HG03139 (cell line): ENCODE measurements at regions not wholly inside any gene's neighbourhood (a gene's known extent, or its start where the extent isn't known, plus 50 kb on each side); places are given as distances from the start of the nearest gene placed in this dataset.
"Not testable (repeated sequence)": the region's sequence is repeated elsewhere in the genome, so short reads cannot be mapped to it uniquely, and the experiment has no call there.

Source experiments
- ATAC-seq: cut with Tn5 transposase; IDR thresholded peaks from one replicate; pipeline ENCODE4 v1.9.1; 2021; ENCODE audit not compliant: unreplicated experiment

DNA sequence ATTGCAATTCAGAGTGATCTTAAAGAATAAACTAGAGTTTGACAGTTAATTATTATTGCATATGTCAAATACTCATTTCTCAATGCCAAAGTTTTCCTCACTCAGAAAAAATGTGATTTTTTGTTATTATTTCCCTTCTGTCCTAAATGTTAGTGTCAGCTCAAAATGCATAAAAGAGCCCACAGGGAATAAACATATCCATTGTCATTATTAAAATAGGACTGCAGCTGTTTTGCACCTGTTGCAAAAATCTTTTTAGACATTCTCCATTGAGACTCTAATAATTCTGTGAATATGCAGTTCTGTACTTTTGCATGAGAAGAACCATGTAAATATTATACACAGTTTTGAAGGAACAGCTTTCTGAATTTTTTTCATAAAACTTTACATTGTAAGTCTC lies 540.0 kb upstream of the SLC39A10 start:
- no peak for ATAC-seq

DNA sequence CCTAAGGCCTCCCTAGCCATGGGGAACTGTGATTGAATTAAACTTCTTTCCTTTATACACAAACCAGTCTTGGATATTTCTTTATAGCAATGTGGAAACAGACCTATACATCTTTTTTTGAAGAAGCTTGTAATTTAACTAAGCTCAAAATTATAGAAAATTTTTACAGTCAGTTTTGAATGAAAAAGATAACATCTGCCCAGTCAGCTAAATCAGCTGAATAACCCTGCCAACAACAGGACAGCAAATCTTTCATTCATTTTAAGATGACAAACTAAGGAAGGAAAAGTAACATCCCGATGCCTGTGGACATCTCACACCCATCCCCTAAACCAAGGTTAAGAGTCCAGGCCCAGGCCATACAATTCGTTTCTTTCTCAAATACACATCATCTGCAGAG lies 541.3 kb upstream of the SLC39A10 start:
- no peak for ATAC-seq

DNA sequence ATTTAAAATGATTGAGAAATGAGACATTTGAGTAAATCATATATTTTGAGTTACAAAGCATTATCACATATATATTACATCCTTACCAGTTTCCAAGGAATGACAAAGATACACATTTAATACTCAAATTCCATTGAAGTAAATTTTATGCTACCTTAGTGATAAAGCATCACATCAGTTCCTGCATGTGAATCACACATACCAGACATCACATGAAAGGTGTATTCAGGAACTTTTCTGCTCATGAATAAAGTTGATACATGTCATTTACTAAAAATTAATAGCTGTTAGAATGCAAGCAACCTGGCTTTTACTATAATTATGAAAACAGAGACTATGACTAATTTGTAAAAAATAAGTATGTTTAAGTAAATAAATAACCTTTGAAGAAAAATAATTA lies 548.8 kb upstream of the SLC39A10 start:
- no peak for ATAC-seq

DNA sequence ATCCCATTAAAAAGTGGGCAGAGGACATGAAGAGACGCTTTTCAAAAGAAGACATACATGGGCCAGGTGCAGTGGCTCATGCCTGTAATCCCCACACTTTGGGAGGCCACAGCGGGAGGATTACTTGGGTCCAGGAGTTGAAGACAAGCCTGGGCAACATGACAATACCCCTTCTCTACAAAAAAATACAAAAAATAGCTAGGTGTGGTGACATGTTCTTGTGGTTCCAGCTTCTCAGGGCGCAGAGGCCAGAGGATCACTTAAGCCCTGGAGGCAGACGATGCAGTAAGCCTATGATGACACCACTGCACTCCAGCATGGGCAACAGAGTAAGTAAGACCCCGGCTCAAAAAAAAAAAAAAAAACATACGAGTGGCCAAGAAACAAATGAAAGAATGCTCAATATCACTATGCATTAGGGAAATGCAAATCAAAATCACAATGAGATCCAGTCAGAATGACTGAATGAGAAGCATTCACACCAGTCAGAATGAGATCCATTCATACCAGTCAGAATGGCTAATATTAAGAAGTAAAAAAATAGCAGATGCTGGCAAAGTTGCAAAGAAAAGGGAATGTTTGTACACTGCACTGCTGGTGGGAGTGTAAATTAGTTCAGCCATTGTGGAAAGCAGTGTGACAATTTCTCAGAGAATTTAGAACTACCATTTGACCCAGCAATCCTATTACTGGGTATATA lies 550.2 kb upstream of the SLC39A10 start:
- no peak for ATAC-seq

DNA sequence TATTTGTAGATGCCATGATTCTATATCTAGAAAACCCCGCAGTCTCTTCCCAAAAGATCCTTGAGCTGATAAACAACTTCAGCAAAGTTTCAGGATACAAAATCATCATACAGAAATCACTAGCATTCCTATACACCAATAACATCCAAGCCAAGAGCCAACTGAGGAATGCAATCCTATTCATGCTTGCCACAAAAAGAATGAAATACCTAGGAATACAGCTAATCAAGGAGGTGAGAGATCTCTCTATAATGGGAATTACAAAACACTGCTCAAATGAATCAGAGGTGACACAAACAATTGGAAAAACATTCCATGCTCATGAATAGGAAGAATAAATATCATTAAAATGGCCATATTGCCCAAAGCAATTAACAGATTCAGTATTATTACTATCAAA lies 551.4 kb upstream of the SLC39A10 start:
- no peak for ATAC-seq

DNA sequence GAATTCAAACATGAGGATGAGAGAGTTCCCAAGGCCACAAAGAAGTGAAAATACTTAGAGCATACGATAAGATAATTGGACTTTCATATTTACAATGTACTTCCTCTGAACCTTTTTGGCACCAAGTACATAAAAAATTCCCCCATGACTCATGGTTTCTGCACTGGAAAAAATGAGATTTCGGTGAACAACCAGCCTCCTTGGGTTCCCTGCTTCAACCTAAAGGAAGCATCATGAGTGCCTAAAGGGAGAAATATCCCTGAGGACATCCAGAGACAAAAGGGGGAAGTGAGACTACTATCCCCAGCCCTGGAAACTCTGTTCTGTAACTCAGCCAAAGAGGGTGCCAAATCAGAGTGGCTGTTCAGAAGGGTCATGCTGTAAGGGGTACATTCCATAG lies 562.7 kb upstream of the SLC39A10 start:
- ATAC-seq, result no peak

DNA sequence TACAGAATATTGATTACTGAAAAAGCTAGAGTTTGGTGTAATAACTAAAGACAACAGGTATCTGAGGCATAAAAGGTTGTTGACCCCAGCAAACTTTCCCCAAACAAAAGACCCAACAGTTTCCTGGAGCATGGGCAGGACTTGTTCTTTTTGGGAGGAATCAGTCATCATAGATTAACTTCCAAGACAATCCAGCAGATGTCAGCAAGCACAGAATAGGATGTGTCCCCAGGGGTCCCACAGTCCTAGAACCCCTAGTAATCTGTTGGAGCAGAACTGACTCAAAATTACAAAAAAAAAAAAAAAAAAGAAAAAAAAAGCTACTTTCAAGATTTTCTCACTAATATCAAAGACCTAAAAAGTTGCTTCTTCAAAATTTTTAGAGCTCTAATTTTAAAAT lies 564.7 kb upstream of the SLC39A10 start:
- no peak for ATAC-seq

DNA sequence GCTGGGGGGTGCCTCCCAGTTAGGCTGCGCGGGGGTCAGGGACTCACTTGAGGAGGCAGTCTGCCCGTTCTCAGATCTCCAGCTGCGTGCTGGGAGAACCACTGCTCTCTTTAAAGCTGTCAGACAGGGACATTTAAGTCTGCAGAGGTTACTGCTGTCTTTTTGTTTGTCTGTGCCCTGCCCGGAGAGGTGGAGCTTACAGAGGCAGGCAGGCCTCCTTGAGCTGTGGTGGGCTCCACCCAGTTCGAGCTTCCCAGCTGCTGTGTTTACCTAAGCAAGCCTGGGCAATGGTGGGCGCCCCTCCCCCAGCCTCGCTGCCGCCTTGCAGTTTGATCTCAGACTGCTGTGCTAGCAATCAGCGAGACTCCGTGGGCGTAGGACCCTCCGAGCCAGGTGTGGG lies 584.2 kb upstream of the SLC39A10 start:
- ATAC-seq, result not testable (repeated sequence)

DNA sequence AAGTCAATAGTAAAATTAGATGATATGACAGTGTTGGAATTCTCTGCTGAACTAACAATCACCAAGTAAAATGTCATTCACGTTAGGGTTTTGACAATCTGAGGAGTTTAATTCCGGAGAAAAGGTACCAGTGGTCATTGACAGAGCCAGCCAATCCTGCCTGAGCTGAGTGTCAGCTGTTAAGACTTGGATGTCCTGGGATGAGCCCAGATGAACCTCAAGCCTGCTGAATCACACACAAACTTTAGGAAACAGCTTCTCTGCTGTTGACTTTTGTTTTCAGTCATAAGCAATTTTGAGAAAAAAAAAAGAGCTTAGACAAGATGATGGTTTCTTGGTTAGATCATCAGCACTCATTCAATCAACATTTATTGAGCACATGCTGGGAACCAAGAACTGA lies 600.0 kb upstream of the SLC39A10 start:
- ATAC-seq, result no peak

DNA sequence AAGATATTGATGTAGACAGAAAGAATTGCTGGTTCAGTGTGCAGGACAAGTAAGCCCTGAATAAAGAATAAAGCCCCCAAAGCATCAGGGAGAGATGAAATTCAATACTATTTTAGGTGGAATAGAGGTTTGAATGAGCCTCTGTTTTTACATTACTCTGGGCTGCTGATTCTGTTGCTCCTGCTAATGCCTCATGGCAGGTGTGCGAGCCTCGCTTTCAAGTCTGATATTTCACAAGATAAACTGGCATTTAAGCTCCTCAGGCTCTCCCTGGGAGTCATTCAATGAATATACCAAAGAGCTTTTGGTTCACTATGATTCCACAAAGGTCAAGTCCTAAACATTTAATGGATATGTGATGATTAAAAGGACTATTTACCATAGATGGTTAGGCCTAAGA lies 601.0 kb upstream of the SLC39A10 start:
- ATAC-seq, result no peak

DNA sequence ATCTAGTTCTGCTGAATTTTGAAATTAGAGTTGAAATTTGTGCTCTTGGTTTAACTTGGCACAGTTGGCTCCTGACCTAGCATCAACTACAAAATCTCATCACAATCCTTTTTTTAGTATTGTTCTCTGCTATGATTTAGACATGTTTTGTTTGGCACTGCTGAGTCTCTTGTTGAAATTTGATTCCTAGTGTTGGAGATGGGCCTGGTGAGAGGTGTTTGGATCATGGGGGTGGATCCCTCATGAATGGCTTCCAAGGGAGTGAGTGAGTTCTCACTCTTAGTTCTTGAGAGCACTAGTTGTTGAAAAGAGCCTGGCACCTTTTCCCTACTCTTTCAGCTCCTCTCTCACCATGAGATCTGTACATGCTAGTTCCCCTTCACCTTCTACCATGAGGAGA lies 605.6 kb upstream of the SLC39A10 start:
- no peak for ATAC-seq

DNA sequence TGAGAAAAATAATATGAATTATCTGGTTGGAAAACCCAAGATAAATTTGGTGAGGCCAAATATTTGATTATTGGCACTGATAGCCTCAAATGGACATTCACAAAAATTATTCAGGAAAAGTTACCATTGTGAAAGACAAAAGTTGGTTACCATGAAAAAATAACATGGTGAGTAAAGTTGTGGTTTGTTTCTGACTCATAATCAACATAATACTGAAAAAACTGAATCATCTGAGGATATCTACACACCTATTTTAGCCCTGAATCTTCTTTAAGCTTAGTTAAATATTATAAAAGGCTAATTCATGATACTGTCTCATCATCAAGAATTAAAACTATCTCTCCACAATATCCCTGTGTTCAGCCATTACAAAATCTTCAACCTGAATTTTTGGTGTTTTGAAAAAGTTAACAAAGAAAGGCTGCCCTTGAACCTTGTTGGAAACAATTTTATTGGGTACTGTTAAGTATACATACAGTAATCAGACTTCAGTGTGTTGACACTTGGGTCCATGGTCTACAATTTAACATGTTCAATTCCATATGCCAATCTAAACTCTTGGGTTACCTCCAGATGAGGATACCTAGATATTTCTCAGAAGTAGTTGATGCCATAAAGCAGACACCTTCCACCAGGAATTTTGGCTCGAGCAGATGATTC lies 607.5 kb upstream of the SLC39A10 start:
- peak; percentile 72 for ATAC-seq

DNA sequence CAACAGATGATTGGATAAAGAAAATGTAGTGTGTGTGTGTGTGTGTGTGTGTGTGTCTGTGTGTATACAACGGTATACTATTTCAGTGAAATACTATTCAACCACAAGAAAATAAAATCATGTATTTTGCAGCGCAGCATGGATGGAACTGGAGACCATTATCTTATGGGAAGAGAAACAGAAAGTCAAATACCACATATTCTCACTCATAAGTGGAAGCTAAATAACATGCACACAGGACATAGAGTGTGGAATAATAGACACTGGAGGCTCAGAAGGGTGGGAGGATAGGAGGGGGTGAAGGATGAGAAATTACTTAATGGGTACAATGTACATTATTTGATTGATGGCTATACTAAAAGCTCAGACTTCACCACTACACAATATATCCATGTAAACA lies 609.1 kb upstream of the SLC39A10 start:
- no peak for ATAC-seq

DNA sequence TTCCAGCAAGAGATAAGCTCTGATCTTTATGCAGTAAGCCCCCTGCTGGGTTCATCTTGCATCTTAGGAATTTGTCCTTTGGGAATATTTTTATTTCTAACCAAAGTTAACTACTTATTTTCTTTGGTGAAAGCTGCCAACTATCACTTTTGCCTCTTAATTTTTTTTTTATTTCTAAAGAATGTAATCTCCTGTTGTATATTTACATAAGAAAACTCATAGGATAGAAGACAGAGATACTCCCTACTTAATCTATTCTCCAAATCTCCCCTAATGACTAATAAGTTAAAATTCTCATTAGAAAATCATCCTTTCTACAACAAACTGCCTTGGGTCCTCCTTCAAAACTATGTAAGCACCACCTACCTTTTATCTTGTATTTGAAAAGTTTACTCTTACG lies 612.2 kb upstream of the SLC39A10 start:
- ATAC-seq, result no peak

DNA sequence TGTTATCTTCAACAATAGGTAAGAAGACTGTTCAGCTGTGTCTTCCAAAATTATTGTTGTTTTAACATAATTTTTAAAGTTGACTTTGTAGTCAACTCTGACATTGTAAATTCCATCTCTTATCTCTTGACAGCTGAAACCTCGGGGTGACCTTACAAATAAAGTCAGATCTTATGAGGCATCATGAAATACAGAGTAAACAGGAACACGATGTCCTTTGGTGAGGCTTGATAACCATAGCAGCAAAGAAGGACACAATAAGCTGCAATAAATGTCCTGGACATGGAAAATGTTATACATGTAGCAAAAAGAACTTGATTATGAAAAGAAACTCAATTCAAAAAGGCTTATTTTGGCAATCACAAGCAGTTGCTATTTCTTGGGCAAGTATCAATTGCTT lies 618.9 kb upstream of the SLC39A10 start:
- ATAC-seq, result no peak

DNA sequence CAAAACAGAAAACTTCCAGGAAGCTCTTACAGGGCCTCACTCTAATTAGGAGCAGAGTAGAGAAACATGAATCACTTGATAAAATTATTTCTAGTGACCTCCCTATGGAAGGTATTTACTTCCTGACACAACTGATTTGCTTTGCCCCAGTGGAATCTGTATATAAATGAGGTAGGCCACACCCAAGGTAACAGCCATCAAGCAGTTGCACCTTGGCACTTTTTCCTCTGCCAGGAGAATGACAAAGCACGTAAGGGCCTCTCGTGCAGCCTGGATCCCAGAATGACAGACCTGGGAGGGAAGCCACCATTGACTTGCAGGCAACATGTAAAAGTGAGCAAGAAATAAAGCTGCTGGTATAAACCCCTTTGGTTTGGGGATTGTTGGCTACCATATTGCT lies 620.0 kb upstream of the SLC39A10 start:
- ATAC-seq, result no peak

DNA sequence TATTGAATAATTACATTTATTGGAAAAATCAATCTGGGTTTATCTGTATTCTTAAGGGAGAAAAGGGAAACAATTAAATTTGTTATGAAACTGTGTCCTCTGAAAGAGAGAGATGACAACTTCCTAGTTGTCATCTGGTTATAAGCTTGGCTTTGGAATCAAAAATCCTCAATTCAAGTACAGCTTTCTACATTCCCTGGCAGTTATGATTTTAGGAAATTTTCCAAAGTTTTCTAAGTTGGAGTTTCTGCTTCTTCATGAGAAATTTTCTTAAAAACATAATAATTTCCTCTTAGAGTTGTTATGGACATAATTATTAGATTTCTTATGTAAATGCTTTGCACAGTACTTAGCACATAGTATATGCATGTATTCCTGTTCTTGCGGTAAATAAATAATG lies 625.6 kb upstream of the SLC39A10 start:
- ATAC-seq, result no peak

DNA sequence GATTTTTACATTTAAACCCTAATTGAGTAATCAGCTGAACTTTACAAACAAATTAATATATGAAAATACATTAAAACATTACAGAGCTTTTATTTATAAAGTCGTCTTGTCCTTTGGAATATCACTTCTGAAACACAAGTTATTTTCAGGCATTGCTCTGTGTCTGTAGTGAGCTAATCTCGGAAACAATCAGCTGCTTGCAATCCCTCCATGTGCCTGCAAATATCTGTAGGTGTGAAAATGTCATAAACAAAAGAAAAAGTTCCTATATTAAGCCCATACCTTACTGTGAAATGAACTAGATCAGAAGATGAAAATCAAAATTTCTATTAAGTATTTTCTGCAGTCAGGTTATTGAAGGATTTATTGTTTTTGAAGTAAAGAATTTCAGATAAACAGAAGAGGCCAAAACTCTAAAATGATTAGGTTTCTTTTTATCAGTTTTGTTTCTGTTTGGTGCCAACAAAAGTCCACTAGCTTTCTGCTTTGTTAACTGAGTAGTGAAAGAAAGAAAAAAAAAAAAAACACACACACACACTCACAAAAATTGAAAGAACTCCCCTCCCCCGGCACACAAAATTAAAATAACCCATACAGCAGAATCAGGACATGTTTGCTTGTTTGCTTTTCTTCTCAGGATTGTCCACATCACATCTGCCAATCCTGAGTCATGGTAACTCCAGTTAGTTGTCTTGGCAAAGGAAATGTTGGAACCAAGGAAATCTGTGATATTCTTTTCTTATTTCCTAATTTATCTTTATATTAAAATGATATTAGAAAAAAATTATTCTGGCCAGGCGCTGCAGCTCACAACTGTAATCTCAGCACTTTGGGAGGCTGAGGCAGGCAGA lies 627.0 kb upstream of the SLC39A10 start:
- ATAC-seq, result no peak

DNA sequence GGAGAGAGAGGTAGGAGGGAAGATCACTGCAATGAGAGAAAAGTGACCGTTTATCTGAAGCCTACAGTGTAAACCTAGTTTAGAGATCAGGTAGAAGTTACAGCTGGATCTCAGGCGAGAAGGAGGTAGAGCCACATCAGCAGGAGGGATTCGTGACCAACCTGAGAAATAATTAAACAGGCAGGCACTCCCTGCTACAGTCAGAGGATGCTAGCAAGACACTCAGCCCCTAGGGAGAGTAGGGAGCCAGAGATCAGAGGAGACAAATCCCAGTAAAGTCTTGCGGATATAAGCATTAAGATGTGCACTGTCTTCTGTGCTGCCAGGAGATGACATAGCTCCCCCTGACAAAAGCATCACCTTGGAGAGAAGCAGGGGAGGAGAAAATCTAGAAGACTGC lies 629.1 kb upstream of the SLC39A10 start:
- ATAC-seq, result no peak

DNA sequence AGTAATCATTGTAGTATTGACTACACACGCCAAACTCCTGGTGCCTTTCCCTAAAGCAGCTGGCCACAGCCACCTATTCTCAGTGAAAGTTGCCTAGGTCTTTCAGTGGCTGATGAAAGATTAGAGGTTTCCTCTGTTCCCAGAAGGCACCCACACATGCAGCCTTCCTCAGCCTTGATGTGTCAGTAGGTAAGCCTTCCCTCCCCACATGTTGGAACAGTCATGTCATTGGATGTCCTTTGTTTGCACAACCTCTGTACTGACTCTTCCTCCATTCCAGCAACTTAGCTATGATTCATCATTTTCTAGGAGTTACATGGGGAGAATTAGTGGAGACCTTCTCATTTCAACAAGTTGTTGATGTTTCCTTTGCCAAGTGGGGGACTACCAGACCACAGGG lies 630.8 kb upstream of the SLC39A10 start:
- no peak for ATAC-seq

DNA sequence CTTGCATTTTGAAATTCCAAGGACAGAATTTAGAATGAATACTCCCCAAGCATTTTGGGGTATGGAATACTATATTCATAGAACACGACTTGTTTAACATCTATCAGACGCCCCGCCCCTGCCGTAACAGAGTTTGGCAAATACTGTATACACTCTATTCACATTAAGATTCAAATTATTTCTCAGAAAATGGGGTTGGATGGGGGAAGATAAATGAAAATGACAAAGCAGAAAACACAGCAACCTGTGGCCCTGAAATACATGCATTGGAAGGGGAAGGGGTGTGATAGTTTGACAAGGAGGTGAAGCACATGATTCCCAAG lies 634.6 kb upstream of the SLC39A10 start:
- ATAC-seq, result no peak
